ENCODE measurements at regions not wholly inside any gene's neighbourhood (a gene's known extent, or its start where the extent isn't known, plus 50 kb on each side); places are given as distances from the start of the nearest gene placed in this dataset.

DNA sequence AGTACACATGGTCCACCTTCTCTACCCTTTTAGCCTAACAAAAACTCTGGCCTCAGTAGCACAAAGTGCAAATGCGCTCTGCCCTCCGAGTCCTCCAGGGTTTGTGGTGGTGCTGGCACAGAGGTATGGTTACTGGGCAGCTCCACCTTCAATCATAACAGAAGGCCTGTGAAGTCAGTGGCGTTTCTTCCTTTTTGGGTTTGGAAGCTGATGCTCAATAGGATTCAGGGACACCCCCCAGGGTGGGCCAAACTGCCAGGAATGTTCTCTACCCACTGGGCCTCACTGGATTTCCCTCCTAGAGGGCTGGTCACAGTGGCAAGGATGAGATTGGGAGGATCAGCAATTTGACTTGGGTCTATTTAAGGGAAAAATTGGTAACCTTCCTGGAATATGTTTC lies 286.1 kb upstream of the FOXQ1 start:
- TF ChIP-seq, protein P1, sequence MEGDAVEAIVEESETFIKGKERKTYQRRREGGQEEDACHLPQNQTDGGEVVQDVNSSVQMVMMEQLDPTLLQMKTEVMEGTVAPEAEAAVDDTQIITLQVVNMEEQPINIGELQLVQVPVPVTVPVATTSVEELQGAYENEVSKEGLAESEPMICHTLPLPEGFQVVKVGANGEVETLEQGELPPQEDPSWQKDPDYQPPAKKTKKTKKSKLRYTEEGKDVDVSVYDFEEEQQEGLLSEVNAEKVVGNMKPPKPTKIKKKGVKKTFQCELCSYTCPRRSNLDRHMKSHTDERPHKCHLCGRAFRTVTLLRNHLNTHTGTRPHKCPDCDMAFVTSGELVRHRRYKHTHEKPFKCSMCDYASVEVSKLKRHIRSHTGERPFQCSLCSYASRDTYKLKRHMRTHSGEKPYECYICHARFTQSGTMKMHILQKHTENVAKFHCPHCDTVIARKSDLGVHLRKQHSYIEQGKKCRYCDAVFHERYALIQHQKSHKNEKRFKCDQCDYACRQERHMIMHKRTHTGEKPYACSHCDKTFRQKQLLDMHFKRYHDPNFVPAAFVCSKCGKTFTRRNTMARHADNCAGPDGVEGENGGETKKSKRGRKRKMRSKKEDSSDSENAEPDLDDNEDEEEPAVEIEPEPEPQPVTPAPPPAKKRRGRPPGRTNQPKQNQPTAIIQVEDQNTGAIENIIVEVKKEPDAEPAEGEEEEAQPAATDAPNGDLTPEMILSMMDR (IDR thresholded peaks at IDR 0.05) = no peak

DNA sequence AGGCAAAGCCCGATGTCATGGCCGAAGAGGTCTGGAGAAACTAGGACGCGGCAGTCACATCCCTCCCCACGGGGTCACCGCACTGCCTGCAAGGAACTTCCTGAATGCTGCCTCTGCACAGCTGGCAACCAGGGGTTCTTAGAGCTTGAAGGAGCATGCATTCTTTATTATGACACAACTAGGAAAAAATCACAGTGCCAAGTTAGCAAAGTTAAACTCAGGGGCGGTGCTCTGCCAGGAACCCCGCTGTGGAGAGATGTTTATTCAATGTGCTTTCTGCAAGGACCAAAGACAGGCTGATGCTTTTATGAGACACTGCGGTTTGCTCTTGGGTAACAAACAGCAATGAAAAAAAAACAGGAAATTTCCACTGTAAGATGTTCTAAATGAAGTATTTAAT lies 287.3 kb upstream of the FOXQ1 start:
- TF ChIP-seq, protein P1 (IDR thresholded peaks at IDR 0.05) = no peak

DNA sequence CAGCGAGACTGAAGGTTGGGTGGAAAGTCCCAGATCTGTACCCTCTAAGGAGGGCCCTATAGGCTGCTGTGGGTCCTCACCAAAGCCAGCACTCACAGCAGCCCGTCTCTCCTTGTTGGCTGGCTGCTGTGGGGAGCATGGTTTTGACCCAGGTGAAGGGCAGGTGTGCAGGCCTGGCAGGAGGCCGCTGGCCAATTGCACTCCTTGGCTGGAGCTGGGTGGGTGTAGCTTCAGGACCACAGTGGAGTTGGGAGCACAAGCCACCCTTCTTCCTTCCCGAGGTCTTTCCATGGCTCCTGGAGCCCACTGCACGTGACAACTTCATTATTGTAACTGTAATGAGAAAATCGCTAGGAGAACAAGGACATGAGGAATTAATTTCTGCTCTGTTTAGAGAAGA lies 287.7 kb upstream of the FOXQ1 start:
- TF ChIP-seq, protein P1 (IDR thresholded peaks at IDR 0.05) = no peak

DNA sequence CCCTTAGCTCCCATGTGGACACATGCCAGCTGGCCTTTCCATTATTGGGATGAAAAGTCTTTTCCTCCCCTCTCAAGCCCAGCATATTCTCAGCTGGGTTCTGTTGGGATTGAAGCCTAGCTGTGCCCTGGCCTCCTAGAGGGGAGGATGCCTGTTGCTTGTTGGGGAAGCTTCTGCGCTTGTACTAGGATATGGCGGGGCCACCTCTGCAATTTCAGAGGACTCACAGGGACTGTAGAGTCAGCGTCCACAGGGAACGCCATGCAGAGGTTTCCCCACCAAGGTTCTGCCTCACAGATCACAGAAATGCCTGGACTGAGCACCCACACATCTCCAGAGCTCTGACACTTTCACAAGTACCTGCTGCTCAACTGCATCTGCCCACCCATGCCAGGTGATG lies 288.7 kb upstream of the FOXQ1 start:
- TF ChIP-seq, protein P1 (IDR thresholded peaks at IDR 0.05) = no peak

DNA sequence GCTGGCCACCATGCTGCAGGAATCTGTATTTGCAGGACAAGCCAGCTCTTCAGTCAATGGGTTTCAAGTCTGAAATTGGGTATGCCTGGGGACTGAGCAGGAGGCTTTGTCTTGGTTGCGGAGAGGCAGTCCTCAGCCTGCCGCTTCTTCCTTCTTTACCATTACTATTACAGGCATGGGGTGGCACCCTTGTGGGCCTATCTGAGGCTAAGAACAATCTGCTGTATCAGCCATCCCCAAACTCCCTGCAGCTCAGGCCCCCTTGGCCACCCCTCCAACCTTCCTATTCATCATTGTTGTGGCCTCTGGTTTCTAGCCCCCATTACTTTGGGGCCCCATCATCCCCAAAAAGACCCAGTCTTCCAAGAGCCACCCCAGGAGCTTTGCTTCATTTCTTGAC lies 289.2 kb upstream of the FOXQ1 start:
- TF ChIP-seq, protein P1 (IDR thresholded peaks at IDR 0.05) = no peak

DNA sequence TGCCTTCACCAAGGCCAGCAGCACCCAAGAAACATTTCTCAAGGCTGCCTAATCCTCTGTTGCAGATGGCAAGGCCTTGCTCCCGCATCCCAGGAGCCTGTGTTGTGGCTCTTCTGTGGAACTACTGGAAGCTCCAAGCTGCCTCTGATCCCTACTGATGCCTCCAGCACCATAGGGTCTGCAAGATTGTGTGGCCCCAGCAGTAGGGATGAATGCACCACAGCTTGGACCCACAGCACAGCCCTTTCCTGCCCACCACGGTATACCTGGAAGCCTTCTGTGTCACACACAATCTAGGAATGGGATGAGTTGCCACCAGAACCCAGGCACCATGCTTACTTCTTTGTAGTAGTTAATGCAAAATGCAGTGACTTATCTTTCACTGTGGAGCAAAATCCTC lies 291.1 kb upstream of the FOXQ1 start:
- TF ChIP-seq, protein P1 (IDR thresholded peaks at IDR 0.05) = no peak

DNA sequence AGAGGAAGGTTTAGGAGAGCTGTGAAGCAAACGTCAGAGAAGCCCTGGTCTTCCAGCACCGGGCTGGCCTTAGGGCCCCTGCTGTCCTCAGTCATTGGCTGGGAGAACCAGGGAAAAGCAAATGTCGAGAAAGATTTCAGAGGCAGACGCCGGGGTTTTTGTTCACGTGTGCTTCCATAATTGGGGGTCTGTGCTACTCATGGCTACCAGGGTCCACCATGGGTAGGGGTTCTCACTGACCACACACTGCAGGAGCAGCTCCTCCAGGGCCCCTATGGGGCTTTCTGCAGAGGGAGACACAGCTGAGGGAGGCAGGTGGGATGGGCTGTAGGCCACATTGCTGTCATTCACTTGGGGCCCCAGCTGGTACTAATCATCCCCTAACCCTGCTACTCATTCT lies 291.8 kb upstream of the FOXQ1 start:
- TF ChIP-seq, protein P1 (IDR thresholded peaks at IDR 0.05) = no peak

DNA sequence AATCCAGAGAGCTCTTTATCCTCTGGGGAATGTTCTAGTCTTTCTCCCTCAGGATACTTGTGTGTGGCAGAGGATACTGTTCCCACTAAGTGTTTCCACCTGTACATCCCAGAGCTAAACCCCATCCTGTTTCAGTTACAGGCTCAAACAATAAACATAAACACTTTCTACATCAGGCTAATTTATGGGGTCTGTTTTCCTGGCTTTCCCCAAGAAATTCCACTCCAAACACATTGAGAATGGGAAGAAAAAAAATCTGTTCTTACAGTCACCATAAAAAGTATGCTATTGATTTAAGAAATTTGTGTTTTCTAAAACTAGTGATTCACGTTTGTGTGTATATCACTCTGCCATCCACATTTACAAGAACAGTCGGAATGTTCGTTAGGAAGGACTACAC lies 293.9 kb upstream of the FOXQ1 start:
- TF ChIP-seq, protein P1 (IDR thresholded peaks at IDR 0.05) = no peak
